GM21381 (cell line): ENCODE measurements at regions not wholly inside any gene's neighbourhood (a gene's known extent, or its start where the extent isn't known, plus 50 kb on each side); places are given as distances from the start of the nearest gene placed in this dataset.
"Not testable (repeated sequence)": the region's sequence is repeated elsewhere in the genome, so short reads cannot be mapped to it uniquely, and the experiment has no call there.

Source experiments
- ATAC-seq: cut with Tn5 transposase; IDR thresholded peaks from one replicate; pipeline ENCODE4 v1.9.1; 2021; ENCODE audit warnings: mild to moderate bottlenecking, moderate library complexity; ENCODE audit not compliant: unreplicated experiment

DNA sequence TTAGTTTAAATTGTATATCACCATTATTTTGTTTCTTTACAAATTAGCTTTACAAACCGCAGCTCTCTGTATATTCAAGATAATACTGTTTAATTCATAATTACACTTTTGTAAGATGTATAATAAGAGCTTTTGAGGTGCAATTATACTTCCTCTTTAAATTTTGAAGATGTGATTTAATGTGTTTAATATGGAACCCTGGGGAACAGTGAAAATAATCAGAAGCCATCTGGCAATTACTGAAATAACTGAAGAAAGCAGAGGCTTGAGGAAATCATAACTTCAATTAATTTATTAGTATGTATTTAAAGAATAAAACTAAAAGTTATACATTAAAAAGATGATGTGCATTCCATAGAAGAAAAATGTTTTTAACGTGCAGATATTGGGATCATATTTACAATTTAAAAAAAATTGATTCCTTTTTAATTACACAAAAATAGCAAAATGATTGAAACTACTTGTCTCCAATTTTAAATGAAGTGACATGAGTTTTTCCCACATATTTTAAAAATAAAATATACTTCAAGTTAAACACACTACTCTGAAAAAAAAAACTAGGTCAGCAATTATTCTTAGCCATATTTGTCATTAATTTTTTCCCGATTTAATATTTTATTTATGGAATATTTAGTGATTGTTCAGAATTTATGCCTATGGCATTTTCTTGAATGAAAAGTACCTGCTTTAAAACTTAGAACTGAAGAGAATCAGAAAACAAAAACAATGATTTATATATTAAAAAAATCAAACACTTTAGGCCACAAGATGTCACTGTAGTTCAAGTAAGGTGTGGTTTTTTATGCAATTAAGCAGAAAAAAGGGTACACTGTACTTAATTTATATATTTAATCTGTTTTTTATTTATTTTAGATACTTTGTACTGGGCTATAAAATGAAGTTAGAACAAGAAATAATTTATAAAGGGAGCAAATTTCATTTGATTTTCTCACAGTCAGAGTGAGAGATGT lies 942.7 kb upstream of the NDST4 start:
- ATAC-seq = no peak

DNA sequence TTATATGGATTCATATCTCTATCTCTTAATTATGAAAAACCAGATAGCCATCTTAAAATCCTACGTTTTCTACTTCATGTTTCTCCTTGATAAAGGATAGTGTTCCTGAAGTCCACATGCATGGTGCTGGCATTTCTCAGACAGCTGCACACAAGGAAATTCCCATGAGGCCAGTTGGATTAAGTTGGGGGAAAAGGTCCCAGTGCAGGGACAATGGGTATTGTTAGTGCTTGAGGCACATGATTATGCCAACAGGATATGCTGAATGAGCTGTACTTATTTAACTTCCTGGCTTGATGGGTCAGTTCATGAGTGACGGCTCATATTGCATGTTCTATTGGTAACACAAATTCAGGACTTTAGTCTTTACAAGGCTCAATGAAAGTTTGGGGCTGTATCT lies 913.9 kb upstream of the NDST4 start:
- no peak for ATAC-seq

DNA sequence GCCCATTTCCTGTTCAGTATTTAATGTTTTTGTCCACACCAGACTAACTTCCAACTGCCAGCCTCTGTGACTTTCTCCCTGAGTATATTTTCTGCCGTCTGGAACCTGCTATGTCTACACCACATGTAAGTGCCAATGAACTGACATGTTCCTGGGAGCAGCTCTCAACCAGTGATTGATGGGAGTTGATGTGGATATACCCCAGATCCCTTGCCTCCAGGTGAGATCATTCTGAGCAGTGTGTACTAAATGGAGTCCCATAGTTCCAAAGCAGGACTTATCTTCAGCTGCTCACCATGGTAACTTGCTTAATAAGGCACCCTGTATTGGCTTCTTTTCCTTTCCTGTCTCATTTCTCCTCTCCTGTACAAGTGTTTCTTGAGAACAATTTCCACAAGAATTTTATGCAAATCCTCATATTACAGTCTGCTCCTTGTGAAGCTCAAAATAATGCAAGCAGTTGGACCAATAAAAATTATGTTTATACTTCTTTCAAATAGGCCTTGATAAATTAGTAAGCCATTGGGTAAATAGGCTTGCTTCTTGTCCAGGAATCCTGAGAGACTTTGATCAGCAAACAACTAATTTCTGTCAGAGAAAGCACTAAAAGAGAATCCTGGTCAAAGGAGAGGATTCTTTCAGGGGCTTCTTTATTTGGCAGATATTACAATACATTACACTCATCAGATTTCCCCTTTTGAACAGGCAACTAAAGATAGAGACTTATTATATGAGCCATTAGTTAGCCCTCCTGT lies 911.7 kb upstream of the NDST4 start:
- no peak for ATAC-seq

DNA sequence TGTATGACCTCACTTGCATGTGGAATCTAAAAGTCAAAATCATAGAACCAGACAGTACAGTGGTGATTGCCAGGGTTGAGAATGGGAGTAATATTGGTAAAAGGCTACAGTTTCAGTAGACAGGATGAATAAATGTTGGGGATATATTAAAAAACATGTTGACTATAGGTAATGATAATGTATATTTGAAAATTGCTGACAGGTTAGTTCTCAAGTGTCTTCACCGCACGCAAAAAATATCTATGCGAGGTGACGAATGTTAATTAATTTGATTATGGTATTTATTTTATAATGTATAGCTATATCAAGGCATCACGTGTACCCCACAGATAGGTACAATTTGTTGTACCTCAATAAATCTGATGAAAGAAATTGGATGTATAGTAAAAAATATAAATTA lies 909.6 kb upstream of the NDST4 start:
- ATAC-seq = no peak

DNA sequence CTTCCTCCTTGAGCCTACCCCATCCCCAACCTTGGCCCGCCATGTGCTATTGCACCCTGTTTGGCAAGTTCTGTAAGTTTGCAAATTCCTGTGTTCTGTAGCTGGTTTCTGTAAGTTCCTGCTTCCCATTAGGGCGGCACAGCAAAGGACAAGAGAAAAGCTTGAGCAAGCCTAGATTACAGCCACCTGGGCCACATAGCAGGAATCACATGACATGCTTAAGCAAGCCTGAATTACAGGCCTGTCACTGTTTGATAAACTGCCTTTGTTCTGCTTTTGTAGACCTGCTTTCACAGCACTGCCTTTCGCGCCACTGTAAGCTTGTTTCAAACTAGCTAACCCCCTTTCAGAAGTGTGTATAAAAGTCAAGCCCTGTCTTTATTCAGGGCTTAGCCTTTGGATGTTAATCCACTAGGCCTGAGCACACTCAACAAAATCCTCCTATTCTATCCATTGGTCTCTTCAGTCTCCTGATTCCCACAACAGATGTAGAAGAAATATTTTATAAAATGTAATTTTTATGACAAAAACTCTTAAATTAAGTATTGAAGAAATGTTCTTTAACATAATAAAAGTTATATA lies 906.8 kb upstream of the NDST4 start:
- ATAC-seq = no peak

DNA sequence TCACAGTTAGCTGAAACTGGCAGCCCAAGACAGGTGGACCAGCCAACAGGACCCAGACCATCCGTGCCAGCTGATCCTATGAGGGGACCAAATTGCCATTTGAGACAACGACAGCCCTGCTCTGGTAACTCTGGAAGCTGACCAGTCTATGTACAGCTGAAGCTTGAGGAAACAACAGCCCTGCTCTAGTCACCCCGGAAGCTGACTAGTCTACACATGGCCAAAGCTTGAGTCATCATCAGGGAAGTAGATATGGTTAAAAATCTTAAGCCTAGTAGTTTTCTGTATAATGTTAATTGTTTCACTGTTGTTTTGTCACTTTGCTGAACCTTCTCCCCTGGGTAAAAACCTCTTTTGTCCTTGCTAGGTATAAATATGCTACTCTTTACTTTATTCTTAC lies 905.4 kb upstream of the NDST4 start:
- no peak for ATAC-seq

DNA sequence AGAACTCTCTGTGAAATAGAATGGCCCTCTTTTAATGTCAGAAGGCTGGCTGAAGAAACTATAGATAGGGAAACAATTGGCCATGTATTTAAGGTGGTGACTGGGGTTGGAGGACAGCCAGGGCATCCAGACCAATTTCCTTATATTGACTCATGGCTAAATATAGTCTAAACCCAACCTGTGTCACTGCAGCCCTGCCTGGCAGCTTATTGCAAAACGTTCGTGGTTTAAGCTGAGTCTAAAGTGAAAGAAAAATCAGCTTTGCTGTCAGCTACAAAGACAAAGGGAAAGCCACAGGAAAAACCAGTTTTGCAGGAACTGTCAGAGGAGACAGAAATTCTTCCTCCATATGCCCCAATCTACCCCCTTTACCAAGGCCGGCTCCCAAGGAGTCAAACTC lies 902.8 kb upstream of the NDST4 start:
- no peak for ATAC-seq

DNA sequence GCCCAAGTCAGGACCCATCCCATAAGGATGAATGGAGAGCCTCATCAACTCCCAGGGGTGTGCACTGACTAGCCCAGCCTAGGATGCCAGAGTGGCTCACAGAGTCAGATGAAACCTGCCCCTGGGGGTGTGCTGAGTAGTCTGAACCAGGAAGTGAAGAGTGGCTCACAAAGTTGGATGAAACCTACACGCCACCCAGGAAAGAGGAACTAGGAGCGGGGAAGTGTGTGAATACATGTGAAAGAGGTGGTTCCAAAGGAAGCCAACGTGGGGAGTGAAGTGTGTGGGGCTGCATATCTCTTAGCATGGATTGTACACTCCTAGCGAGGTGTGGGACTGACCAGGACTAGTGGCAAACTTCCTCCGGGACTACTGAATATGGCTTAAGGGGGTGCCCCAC lies 902.1 kb upstream of the NDST4 start:
- ATAC-seq = no peak

DNA sequence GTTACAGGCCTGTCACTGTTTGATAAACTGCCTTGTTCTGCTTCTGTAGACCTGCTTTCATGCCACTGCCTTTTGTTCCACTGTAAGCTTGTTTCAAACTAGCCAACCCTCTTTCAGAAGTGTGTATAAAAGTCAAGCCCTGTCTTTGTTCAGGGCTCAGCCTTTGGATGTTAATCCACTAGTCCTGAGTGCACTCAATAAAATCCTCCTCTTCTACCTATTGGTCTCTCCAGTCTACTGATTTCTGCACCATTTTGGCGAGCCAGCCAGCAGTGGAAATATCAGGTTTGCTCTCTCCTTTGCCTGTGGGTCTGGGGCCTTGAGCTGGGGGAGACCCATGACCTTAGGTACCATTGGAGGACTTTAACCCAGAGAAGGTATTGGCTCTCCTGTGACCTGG lies 901.6 kb upstream of the NDST4 start:
- ATAC-seq = no peak

DNA sequence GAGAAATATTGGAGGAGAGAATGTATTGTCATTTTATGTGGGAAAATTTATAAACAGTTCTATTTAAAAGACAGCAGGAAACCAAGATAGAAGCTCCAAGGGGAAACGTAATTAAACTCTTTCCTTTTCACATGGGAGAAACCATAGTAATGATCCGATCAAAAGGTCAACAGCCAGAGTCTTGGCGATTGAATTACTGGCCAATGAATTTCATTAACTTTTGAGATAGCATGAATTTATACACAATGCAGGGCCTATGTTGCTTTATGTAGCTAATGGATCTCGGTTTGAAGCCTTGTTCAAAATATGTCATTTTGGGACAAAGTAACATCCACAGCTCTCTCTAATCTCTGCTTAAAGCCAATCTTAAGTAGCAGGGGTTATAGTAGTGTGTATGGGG lies 897.5 kb upstream of the NDST4 start:
- ATAC-seq = no peak

DNA sequence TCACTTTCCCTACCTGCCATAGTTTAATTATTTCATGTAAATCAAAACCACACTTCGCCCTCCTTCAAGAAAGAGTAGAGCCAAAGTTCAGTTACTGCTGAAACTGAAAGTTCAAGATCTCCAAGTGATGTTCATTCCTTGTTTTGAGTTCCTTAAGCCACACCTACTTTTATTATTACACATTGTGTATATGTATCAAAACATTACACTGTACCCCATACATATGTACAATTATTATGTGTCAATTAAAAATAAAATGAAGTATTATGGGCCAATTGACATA lies 892.3 kb upstream of the NDST4 start:
- no peak for ATAC-seq

DNA sequence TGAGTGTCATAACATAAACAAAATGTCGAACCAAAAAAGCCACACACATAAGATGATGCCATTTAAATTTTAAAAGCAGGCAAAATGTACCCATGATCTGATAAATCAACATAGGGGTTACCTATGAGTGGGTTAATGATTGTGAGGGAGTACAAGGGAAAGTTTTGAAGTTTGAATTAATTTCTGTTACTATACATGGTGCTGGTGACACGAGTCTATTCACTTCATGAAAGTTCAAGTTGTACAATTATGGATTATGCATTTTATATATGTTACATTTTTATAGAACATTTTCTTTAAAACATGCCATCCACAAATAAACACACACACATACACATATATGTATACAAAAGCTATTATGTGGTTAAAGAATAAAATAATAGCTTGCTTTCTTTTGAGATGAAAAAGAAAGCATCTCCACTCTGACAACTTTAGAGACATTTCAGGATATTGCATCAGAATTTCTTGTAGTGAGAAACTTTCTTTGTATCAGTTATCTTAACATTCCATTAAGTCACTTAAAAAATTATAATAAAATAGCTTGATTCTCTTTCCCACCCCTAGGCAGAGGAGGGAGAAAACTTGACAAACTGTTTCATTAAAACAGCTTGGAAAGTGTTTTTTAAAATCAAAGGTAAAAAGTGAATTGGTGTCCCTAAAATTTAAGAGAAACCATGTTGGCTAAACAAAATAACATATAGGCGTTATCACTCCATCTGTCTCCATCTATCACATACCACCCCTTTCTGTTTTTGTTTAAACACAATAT lies 891.8 kb upstream of the NDST4 start:
- ATAC-seq = no peak

DNA sequence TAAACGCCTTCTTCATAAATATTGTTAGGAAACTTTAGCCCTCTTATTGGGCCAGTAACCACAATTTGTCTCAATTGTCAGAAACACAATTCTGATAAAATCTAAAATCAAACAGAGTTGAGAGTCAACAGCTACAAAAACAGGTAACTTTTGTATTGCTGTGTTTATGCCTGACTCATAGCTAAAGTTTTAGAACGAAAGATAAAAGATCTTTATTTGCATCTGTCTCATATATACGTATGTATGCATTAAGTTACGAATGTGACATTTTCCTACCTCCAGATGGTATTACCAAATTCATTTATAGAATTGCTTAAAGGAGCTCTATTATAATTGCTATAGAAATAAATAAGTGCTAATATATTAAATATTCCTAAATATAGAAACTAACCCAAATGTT lies 887.9 kb upstream of the NDST4 start:
- no peak for ATAC-seq

DNA sequence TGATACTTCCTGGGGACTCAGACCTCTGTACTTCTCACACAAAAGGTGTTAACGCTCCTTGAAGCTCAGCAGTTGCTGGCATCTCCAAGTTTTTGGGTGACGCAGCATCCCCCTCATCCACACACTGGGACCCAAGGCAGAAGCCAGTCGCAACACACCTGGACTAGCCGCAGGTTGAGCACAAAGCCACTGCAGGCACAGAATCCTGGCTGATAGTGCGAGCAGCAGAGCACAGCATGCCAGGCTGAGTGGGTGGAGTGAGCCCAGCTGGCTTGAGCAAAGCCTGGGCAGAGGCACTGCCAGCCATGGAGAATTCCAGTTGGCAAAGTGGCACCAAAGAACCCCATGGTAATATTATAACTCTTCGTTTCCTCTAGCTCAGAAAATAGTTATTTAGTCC lies 873.2 kb upstream of the NDST4 start:
- ATAC-seq = no peak

DNA sequence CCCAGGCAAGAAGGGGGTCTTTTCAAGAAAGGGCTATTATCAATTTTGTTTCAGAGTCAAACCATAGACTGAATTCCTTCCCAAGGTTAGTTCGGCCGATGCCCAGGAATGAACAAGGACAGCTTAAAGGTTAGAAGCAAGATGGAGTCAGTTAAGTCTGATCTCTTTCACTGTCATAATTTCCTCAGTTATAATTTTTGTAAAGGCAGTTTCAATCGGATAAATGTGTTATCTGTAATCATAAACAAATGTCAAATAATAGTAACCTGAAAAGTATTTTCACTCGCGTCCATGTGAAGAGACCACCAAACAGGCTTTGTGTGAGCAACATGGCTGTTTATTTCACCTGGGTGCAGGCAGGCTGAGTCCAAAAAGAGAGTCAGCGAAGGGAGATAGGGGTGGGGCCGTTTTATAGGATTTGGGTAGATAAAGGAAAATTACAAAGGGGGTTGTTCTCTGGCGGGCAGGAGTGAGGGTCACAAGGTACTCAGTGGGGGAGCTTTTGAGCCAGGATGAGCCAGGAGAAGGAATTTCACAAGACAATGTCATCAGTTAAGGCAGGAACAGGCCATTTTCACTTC lies 862.1 kb upstream of the NDST4 start:
- ATAC-seq = not testable (repeated sequence)

DNA sequence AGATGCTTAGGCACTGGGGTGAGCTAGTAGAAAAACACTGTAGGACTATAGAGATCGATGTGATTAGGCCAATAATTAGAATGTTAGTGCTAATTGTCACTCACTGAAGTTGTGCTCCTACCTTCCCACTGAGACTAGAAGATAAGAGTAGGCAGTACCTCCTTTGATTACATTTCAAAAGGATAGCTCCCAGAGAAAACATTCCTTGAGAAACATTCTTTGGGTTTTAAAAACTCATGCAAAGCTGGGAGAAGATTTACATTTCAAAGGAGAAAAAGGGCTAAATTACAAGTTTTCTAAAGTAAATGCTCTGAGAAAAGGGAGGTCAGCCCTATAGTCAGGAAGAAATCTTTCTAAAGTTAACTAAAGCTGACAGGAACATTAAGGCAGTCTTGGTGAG lies 860.3 kb upstream of the NDST4 start:
- no peak for ATAC-seq

DNA sequence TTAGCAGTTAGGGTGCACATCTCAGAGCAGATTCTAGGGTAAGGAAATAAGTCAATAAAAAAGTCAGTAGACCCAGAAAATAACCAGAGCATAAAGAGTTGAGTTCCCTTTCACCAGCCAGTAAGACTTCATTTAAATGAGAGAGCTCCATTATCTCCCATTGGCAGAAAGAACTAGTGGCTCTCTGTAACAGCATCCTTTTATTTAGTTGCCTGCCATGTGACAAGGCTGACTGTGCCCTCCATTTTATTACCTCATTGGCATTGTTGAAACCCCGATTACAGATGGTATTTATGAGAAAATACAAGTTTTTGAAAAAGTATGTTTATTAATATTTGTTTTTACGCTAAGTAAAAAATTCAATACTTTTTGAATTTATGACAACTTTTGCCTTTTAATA lies 859.5 kb upstream of the NDST4 start:
- no peak for ATAC-seq

DNA sequence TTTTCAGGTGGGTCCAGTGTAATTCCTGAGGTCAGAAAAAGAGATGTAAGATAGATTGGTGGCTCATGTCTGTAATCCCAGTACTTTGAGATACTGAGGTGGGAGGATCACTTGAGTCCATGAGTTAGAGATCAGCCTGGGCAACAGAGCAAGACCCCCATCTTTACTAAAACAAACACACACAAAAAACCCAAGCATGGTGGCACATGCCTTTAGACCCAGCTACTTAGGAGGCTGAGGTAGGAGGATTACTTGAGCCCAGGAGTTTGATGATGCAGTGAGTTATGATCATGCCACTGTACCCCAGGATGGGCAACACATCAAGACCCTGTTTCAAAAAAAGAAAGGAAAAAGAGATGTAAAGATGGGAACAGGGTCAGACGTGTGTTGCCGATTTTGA lies 857.4 kb upstream of the NDST4 start:
- no peak for ATAC-seq

DNA sequence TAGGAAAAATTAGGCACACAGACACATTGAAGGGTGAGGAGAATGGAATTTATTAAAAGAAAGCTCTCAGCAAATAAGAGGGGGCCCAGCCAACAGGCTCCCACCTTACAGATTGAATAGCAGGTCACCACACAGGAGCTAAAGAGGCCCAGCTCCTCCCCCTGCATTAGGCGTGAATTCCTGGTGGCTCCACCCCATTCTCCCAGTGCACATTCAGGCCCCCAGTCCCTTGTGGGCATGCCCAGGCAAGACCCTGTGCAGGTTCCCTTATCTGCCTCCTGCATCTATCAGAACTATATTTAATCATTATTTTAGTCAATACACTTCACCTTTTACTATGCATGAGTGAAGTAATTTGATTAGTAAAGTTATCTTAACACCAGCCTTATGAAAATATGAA lies 856.3 kb upstream of the NDST4 start:
- ATAC-seq = no peak

DNA sequence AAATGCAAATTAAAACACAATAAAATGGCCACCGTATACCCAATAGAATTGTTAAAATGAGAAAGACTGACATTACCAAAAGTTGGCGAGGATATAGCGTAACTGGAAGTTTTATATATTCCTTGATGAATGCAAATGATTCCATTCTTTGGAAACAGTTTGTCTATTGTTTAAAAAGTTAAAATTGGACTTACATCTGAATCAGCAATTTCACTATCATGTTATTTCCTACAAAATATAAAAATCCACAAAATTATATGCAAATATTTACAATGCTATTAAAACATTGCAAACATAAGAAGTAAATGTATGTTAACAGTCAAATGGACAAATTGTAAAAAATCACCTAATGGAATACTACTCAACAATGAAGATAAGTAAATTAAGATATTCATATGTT lies 852.2 kb upstream of the NDST4 start:
- no peak for ATAC-seq
